Glutamatergic neuron (in vitro differentiated cells): ENCODE measurements at regions not wholly inside any gene's neighbourhood (a gene's known extent, or its start where the extent isn't known, plus 50 kb on each side); places are given as distances from the start of the nearest gene placed in this dataset.

Experiments
- DNase-seq: peaks from one replicate; pipeline ENCODE4 v3.0.0; 2022
- H3K27ac Mint-ChIP-seq: one replicate; pipeline ENCODE4 v1.8.0; 2020; ENCODE audit warnings: mild to moderate bottlenecking, mixed read lengths, inconsistent platforms; ENCODE audit not compliant: unreplicated experiment
- H3K27me3 Mint-ChIP-seq: one replicate; pipeline ENCODE4 v1.8.0; 2020; ENCODE audit warnings: mild to moderate bottlenecking, moderate library complexity, mixed read lengths, inconsistent platforms; ENCODE audit not compliant: unreplicated experiment
- H3K36me3 Mint-ChIP-seq: one replicate; pipeline ENCODE4 v1.8.0; 2020; ENCODE audit warnings: mild to moderate bottlenecking, mixed read lengths, inconsistent platforms; ENCODE audit not compliant: unreplicated experiment
- H3K4me1 Mint-ChIP-seq: one replicate; pipeline ENCODE4 v1.8.0; 2020; ENCODE audit warnings: mild to moderate bottlenecking, low read depth, mixed read lengths, inconsistent platforms; ENCODE audit not compliant: unreplicated experiment
- H3K4me3 Mint-ChIP-seq: one replicate; pipeline ENCODE4 v1.8.0; 2020; ENCODE audit warnings: mild to moderate bottlenecking, mixed read lengths, inconsistent platforms; ENCODE audit not compliant: unreplicated experiment
- H3K9me3 Mint-ChIP-seq: one replicate; pipeline ENCODE4 v1.8.0; 2020; ENCODE audit warnings: mild to moderate bottlenecking, moderate library complexity, mixed read lengths, inconsistent platforms; ENCODE audit not compliant: unreplicated experiment
- CTCF ChIP-seq: fragments of 200-600 bp; sonication (generic); IDR thresholded peaks from one replicate; pipeline ENCODE4 v1.5.0; 2021; ENCODE audit not compliant: partially characterized antibody, unreplicated experiment

GRCh38 chr12:54773593-54773992 lies 80.7 kb upstream of the MUCL1 start:
- Mint-ChIP-seq H3K4me3 (no peak overlapping the region), H3K36me3 (peaks cover 6% of the 10 kb centered on the region), H3K27ac (no peak overlapping the region), H3K4me1 (no peaks in the 10 kb centered on the region), H3K27me3 (peaks cover 2% of the 10 kb centered on the region), H3K9me3 (peaks cover 2% of the 10 kb centered on the region)
- no peak for DNase-seq
- TF ChIP-seq CTCF: no peak

DNA sequence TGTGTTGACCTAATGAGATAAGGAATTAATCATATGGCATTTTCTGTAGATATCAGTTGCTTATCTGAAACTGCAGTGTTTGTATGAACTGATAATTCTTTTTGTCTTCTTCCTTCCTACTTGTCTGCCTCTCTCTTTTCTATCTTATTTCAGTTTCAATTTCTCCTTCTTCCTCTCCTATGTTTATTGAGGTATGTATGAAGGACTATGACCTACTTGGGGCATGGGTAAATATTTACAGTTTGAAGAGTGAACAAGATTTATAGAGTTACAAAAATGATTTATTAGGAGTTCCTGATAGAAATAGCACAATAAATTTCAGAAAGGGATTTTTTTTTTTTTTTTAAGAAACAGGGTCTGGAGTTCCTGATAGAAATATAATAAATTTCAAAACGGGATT lies 88.7 kb upstream of the MUCL1 start:
- H3K4me3 Mint-ChIP-seq: no peak overlapping the region
- DNase-seq: no peak
- H3K27me3 Mint-ChIP-seq: no peaks in the 10 kb centered on the region
- H3K36me3 Mint-ChIP-seq: no peaks in the 10 kb centered on the region
- H3K4me1 Mint-ChIP-seq: no peaks in the 10 kb centered on the region
- no peak for TF ChIP-seq CTCF
- no peak overlapping the region for H3K27ac Mint-ChIP-seq
- no peaks in the 10 kb centered on the region for H3K9me3 Mint-ChIP-seq

DNA sequence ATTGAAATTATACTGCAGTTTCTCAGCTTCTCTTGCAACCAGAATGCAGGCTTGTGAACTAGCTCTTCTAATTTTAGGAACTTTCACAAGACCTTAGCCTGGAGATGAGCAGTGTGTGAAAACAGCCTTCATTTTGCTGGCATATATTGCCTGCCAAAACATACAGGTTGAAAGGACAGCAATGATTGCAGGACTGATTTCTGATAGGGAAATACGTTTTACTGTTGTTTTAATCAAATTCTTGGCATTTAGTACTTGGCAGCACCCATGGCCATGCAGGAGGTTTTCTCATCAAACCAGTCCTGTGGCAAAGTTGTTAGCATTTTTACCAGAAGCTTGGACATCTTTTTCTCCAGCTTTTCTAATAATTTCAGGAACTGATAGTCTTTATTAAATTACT lies 91.9 kb upstream of the MUCL1 start:
- H3K27me3 Mint-ChIP-seq: peaks cover 2% of the 10 kb centered on the region
- no peak overlapping the region for H3K27ac Mint-ChIP-seq
- H3K4me3 Mint-ChIP-seq: no peak overlapping the region
- peaks cover 2% of the 10 kb centered on the region for H3K9me3 Mint-ChIP-seq
- no peak for TF ChIP-seq CTCF
- peaks cover 7% of the 10 kb centered on the region for H3K36me3 Mint-ChIP-seq
- DNase-seq: no peak
- H3K4me1 Mint-ChIP-seq: no peaks in the 10 kb centered on the region

GRCh38 chr12:54759751-54760150 lies 94.6 kb upstream of the MUCL1 start:
- no peak for DNase-seq
- H3K36me3 Mint-ChIP-seq: peaks cover 7% of the 10 kb centered on the region

GRCh38 chr12:54751493-54751892 lies 102.8 kb upstream of the MUCL1 start:
- TF ChIP-seq CTCF: no peak
- H3K27ac Mint-ChIP-seq: no peak overlapping the region
- H3K4me3 Mint-ChIP-seq: no peak overlapping the region
- no peaks in the 10 kb centered on the region for H3K36me3 Mint-ChIP-seq
- H3K27me3 Mint-ChIP-seq: no peaks in the 10 kb centered on the region
- DNase-seq: no peak
- no peaks in the 10 kb centered on the region for H3K9me3 Mint-ChIP-seq
- no peaks in the 10 kb centered on the region for H3K4me1 Mint-ChIP-seq

More at GRCh38 chr12:54759751-54760150, 94.6 kb upstream of the MUCL1 start:
- Mint-ChIP-seq H3K4me1 (no peaks in the 10 kb centered on the region), H3K27ac (no peak overlapping the region), H3K4me3 (no peak overlapping the region), H3K27me3 (peaks cover 2% of the 10 kb centered on the region), H3K9me3 (peaks cover 2% of the 10 kb centered on the region)
- TF ChIP-seq CTCF: peak; percentile 26
